Caco-2 (cell line): ENCODE measurements at regions not wholly inside any gene's neighbourhood (a gene's known extent, or its start where the extent isn't known, plus 50 kb on each side); places are given as distances from the start of the nearest gene placed in this dataset.
A peak's percentile ranks its signal among the peaks of the same experiment; 100 is the strongest.

Experiments
- BruUV-seq: library from RNA; stranded (reverse); fragments of 400-500 nt; replicated peaks from 2 replicates; lab custom pipeline; 2021; lab: Mats Ljungman, UMichigan
- CTCF ChIA-PET: fragments of 300-600 bp; sonication (Branson Sonifier 250); formaldehyde crosslinking; loops from one replicate; lab custom pipeline; 2022; ENCODE audit warnings: antibody characterized with exemption; lab: Charles Lee
- POLR2A ChIA-PET: fragments of 300-600 bp; sonication (Branson Sonifier 250); formaldehyde crosslinking; loops from one replicate; lab custom pipeline; 2022; ENCODE audit warnings: antibody characterized with exemption; lab: Charles Lee
- DNase-seq, 2 experiments: peaks; one replicate each; pipeline versions ENCODE4 v3.0.0 to v3.0.0-alpha.2; 2020 to 2022
- H3K27me3 ChIP-seq: replicated peaks from 2 replicates; pipeline ENCODE4 v1.6.0; 2011; ENCODE audit warnings: low read length; ENCODE audit not compliant: control insufficient read depth, insufficient read depth
- H3K36me3 ChIP-seq: 2 replicates; pipeline ENCODE4 v1.5.1; 2011; ENCODE audit warnings: low read length; ENCODE audit not compliant: control insufficient read depth, insufficient read depth
- H3K4me1 ChIP-seq: fragments of 250-450 bp; sonication (Bioruptor Pico); 2 replicates; pipeline ENCODE4 v1.5.1; 2020; ENCODE audit warnings: mild to moderate bottlenecking
- H3K4me3 ChIP-seq: 2 replicates; pipeline ENCODE4 v1.5.1; 2011; ENCODE audit warnings: low read depth, mild to moderate bottlenecking, control low read depth, low read length
- H3K9me3 ChIP-seq: fragments of 250-450 bp; sonication (Bioruptor Pico); 2 replicates; pipeline ENCODE4 v1.5.1; 2020; ENCODE audit warnings: mild to moderate bottlenecking, moderate library complexity
- H3K27ac Mint-ChIP-seq: one replicate; pipeline ENCODE4 v1.8.0; 2022; ENCODE audit warnings: mixed read lengths; ENCODE audit not compliant: unreplicated experiment
- H3K27me3 Mint-ChIP-seq: one replicate; pipeline ENCODE4 v1.8.0; 2022; ENCODE audit warnings: mixed read lengths; ENCODE audit not compliant: insufficient read depth, unreplicated experiment
- H3K36me3 Mint-ChIP-seq: one replicate; pipeline ENCODE4 v1.8.0; 2022; ENCODE audit warnings: mild to moderate bottlenecking, mixed read lengths; ENCODE audit not compliant: insufficient read depth, unreplicated experiment
- H3K4me1 Mint-ChIP-seq: one replicate; pipeline ENCODE4 v1.8.0; 2022; ENCODE audit warnings: low read depth, mixed read lengths; ENCODE audit not compliant: unreplicated experiment
- H3K4me3 Mint-ChIP-seq: one replicate; pipeline ENCODE4 v1.8.0; 2022; ENCODE audit warnings: mild to moderate bottlenecking, moderate library complexity, mixed read lengths; ENCODE audit not compliant: unreplicated experiment
- H3K9me3 Mint-ChIP-seq: one replicate; pipeline ENCODE4 v1.8.0; 2022; ENCODE audit warnings: mixed read lengths; ENCODE audit not compliant: unreplicated experiment
- CTCF ChIP-seq, 2 experiments: fragments of 200-600 bp in 1 of 2; IDR thresholded peaks; 1 replicate in 1 of 2; 2 replicates in 1 of 2; pipeline versions ENCODE4 v1.5.1 to v1.8.0; 2011 to 2022; ENCODE audit warnings: antibody characterized with exemption in 1 of 2, control low read depth in 1 of 2, inconsistent platforms in 1 of 2, low read depth in 1 of 2, low read length in 1 of 2, mild to moderate bottlenecking in 1 of 2, moderate library complexity in 1 of 2; ENCODE audit not compliant: insufficient read depth in 1 of 2, severe bottlenecking in 1 of 2, unreplicated experiment in 1 of 2
- intact Hi-C: fragments of 100-400 bp; cut with micrococcal nuclease; formaldehyde crosslinking; loops from one replicate; pipeline ENCODE4 v1.10.0; 2022; ENCODE audit not compliant: unreplicated experiment

- ChIA-PET CTCF (no interaction called here), POLR2A (no interaction called here)
- H3K4me1 ChIP-seq, result no peaks in the 10 kb centered on the region
- intact Hi-C loops, result no loop called here
- Mint-ChIP-seq H3K27ac (peak overlapping the region; percentile 8), H3K27me3 (no peaks in the 10 kb centered on the region), H3K4me1 (peaks cover 8% of the 10 kb centered on the region), H3K9me3 (peaks cover 30% of the 10 kb centered on the region), H3K4me3 (no peak overlapping the region), H3K36me3 (no peaks in the 10 kb centered on the region)
- no peaks in the 10 kb centered on the region for H3K27me3 ChIP-seq
- no peaks in the 10 kb centered on the region; the same call in none of the 2 replicates for H3K9me3 ChIP-seq
- BruUV-seq, result no TSS peak
- H3K4me3 ChIP-seq, result no peak overlapping the region
- no peak for DNase-seq
- H3K36me3 ChIP-seq, result no peaks in the 10 kb centered on the region
- no peak for TF ChIP-seq CTCF (IDR thresholded peaks at IDR 0.05; ENCODE audit: insufficient read depth in 1 of 2, low read depth in 1 of 2, low read length in 1 of 2, severe bottlenecking in 1 of 2, unreplicated experiment in 1 of 2)
These were observed 225.1 kb downstream of the BCAT1 start for GRCh38 chr12:24723759-24724158.

GRCh38 chr12:24721191-24721590, 227.7 kb downstream of the BCAT1 start:
- H3K9me3 ChIP-seq, result peaks cover 2% of the 10 kb centered on the region; the same call in 1 of the 2 replicates
- Mint-ChIP-seq H3K4me1 (peaks cover 16% of the 10 kb centered on the region), H3K27ac (no peak overlapping the region), H3K27me3 (no peaks in the 10 kb centered on the region), H3K4me3 (no peak overlapping the region), H3K36me3 (no peaks in the 10 kb centered on the region), H3K9me3 (peaks cover 33% of the 10 kb centered on the region)
- no peak overlapping the region for H3K4me3 ChIP-seq
- ChIA-PET CTCF (no interaction called here), POLR2A (no interaction called here)
- no peak for TF ChIP-seq CTCF (IDR thresholded peaks at IDR 0.05; ENCODE audit: insufficient read depth in 1 of 2, low read depth in 1 of 2, low read length in 1 of 2, severe bottlenecking in 1 of 2, unreplicated experiment in 1 of 2)
- peaks cover 15% of the 10 kb centered on the region; the same call in 1 of the 2 replicates for H3K4me1 ChIP-seq
- intact Hi-C loops, result no loop called here
- H3K27me3 ChIP-seq, result no peaks in the 10 kb centered on the region
- no peaks in the 10 kb centered on the region for H3K36me3 ChIP-seq
- no peak for DNase-seq
- BruUV-seq, result no TSS peak

GRCh38 chr12:24719293-24719721, 229.6 kb downstream of the BCAT1 start:
- no peak overlapping the region for H3K4me3 ChIP-seq
- H3K27me3 ChIP-seq, result no peaks in the 10 kb centered on the region
- Mint-ChIP-seq H3K4me1 (peaks cover 20% of the 10 kb centered on the region), H3K4me3 (no peak overlapping the region), H3K9me3 (peaks cover 33% of the 10 kb centered on the region), H3K27me3 (no peaks in the 10 kb centered on the region), H3K27ac (no peak overlapping the region), H3K36me3 (no peaks in the 10 kb centered on the region)
- no TSS peak for BruUV-seq
- ChIA-PET POLR2A (no interaction called here), CTCF (no interaction called here)
- H3K36me3 ChIP-seq, result no peaks in the 10 kb centered on the region
- intact Hi-C loops, result no loop called here
- H3K4me1 ChIP-seq, result peaks cover 20% of the 10 kb centered on the region; the same call in 1 of the 2 replicates
- no peak for DNase-seq
- no peak for TF ChIP-seq CTCF (IDR thresholded peaks at IDR 0.05; ENCODE audit: insufficient read depth in 1 of 2, low read depth in 1 of 2, low read length in 1 of 2, severe bottlenecking in 1 of 2, unreplicated experiment in 1 of 2)
- H3K9me3 ChIP-seq, result peaks cover 2% of the 10 kb centered on the region; the same call in 1 of the 2 replicates
